Common myeloid progenitor, CD34-positive (primary cell): ENCODE measurements at regions not wholly inside any gene's neighbourhood (a gene's known extent, or its start where the extent isn't known, plus 50 kb on each side); places are given as distances from the start of the nearest gene placed in this dataset.

Experiments used
- CTCF ChIA-PET: fragments of 350-600 bp; sonication (Branson Sonifier 250); formaldehyde crosslinking; loops from one replicate; lab custom pipeline; 2021; ENCODE audit warnings: antibody characterized with exemption; lab: Charles Lee
- POLR2A ChIA-PET: fragments of 350-600 bp; sonication (Branson Sonifier 250); formaldehyde crosslinking; loops from one replicate; lab custom pipeline; 2021; ENCODE audit warnings: antibody characterized with exemption; lab: Charles Lee
- DNase-seq, 3 donors: peaks; one replicate each; pipeline versions ENCODE4 v3.0.0 to v3.0.0-alpha.2; 2013
- H3K27ac ChIP-seq, 2 experiments: 1 replicate in 1 of 2; 2 replicates in 1 of 2; pipeline ENCODE4 v1.7.0; 2013; ENCODE audit warnings: inconsistent platforms in 2 of 2, low read length in 2 of 2, mild to moderate bottlenecking in 2 of 2, low read depth in 1 of 2, moderate library complexity in 1 of 2; ENCODE audit not compliant: severe bottlenecking in 2 of 2, insufficient read depth in 1 of 2, poor library complexity in 1 of 2
- H3K27me3 ChIP-seq, 5 experiments: replicated peaks in 2 of 5; 1 replicate in 3 of 5; 2 replicates in 2 of 5; pipeline versions ENCODE4 v1.6.1 to v1.7.0; 2013; ENCODE audit warnings: low read length in 4 of 5, mild to moderate bottlenecking in 2 of 5, moderate library complexity in 2 of 5, inconsistent platforms in 1 of 5; ENCODE audit not compliant: insufficient read depth in 5 of 5, control insufficient read depth in 4 of 5
- H3K36me3 ChIP-seq, 4 experiments: 1 replicate in 2 of 4; 2 replicates in 2 of 4; pipeline versions ENCODE4 v1.6.1 to v1.7.0; 2013; ENCODE audit warnings: low read length in 3 of 4, control low read depth in 1 of 4, mild to moderate bottlenecking in 1 of 4; ENCODE audit not compliant: control insufficient read depth in 4 of 4, insufficient read depth in 4 of 4
- H3K4me1 ChIP-seq, 4 experiments: 1 replicate in 3 of 4; 2 replicates in 1 of 4; pipeline versions ENCODE4 v1.6.1 to v1.7.1; 2013; ENCODE audit warnings: low read length in 3 of 4, mild to moderate bottlenecking in 3 of 4, control low read depth in 1 of 4, inconsistent platforms in 1 of 4, moderate library complexity in 1 of 4; ENCODE audit not compliant: control insufficient read depth in 4 of 4, insufficient read depth in 4 of 4; ENCODE audit errors: control extremely low read depth in 1 of 4
- H3K4me3 ChIP-seq, 7 experiments: 1 replicate in 4 of 7; 2 replicates in 3 of 7; pipeline versions ENCODE4 v1.5.1 to v1.7.0; 2013; ENCODE audit warnings: mild to moderate bottlenecking in 7 of 7, low read length in 6 of 7, moderate library complexity in 6 of 7, inconsistent platforms in 2 of 7, low read depth in 2 of 7, control low read depth in 1 of 7; ENCODE audit not compliant: insufficient read depth in 4 of 7, control insufficient read depth in 1 of 7; ENCODE audit errors: extremely low read depth in 1 of 7
- H3K9me3 ChIP-seq, 5 experiments: 1 replicate in 4 of 5; 2 replicates in 1 of 5; pipeline versions ENCODE4 v1.6.1 to v1.7.1; 2013; ENCODE audit warnings: low read length in 4 of 5, mild to moderate bottlenecking in 2 of 5, inconsistent platforms in 1 of 5, low read depth in 1 of 5, moderate library complexity in 1 of 5; ENCODE audit not compliant: control insufficient read depth in 4 of 5, insufficient read depth in 2 of 5; ENCODE audit errors: control extremely low read depth in 1 of 5
- WGBS: methylation state at CpG from one replicate; pipeline ENCODE4 v1.1.5; 2013; ENCODE audit not compliant: insufficient coverage; 5-methylcytosine and 5-hydroxymethylcytosine counted together

- POLR2A ChIA-PET, result no interaction called here
- WGBS, result 100% methylated on average over 1 of the region's 1 CpG
- CTCF ChIA-PET, result interaction anchor here (1.2 to 1.3 kb wide), 2 partner anchors 20 to 580 kb away, joined by 3 read pairs; no protein-coding TSS in a partner anchor
Measured at GRCh38 chr4:103786593-103786992, 66.8 kb upstream of the TACR3 start.

GRCh38 chr4:103786014-103786413, 66.2 kb upstream of the TACR3 start:
- ChIA-PET POLR2A (no interaction called here), CTCF (interaction anchor here (1.2 to 1.3 kb wide), 2 partner anchors 20 to 579 kb away, joined by 3 read pairs; no protein-coding TSS in a partner anchor)
- Histone ChIP-seq H3K9me3 (peaks cover 0 to 5% (median 2%) of the 10 kb centered on the region in 5 experiments), H3K27me3 (no peaks in the 10 kb centered on the region), H3K4me3 (no peak overlapping the region), H3K36me3 (no peaks in the 10 kb centered on the region), H3K27ac (no peak overlapping the region), H3K4me1 (no peaks in the 10 kb centered on the region)
- 80% methylated on average over 1 of the region's 2 CpGs for WGBS
- peak; percentile 7 to 33 (median 22) for DNase-seq

More at GRCh38 chr4:103786593-103786992, 66.8 kb upstream of the TACR3 start:
- no peaks in the 10 kb centered on the region for H3K4me1 ChIP-seq
- H3K9me3 ChIP-seq, result peaks cover 0 to 5% (median 2%) of the 10 kb centered on the region in 5 experiments
- no peak for DNase-seq
- no peaks in the 10 kb centered on the region for H3K27me3 ChIP-seq
- H3K36me3 ChIP-seq, result no peaks in the 10 kb centered on the region
- no peak overlapping the region for H3K27ac ChIP-seq
- H3K4me3 ChIP-seq, result no peak overlapping the region

- Histone ChIP-seq H3K4me1 (no peaks in the 10 kb centered on the region), H3K4me3 (no peak overlapping the region), H3K36me3 (no peaks in the 10 kb centered on the region), H3K9me3 (no peaks in the 10 kb centered on the region), H3K27me3 (no peaks in the 10 kb centered on the region), H3K27ac (no peak overlapping the region)
- CTCF ChIA-PET, result no interaction called here
- no peak for DNase-seq
- POLR2A ChIA-PET, result no interaction called here
Measured at GRCh38 chr4:103778221-103778620, 58.4 kb upstream of the TACR3 start.

GRCh38 chr4:103774326-103774825, 54.6 kb upstream of the TACR3 start:
- WGBS, result 92% methylated on average over 5 of the region's 7 CpGs
- Histone ChIP-seq H3K4me3 (no peak overlapping the region), H3K36me3 (no peaks in the 10 kb centered on the region), H3K27me3 (no peaks in the 10 kb centered on the region), H3K27ac (no peak overlapping the region), H3K9me3 (no peaks in the 10 kb centered on the region), H3K4me1 (no peaks in the 10 kb centered on the region)
- POLR2A ChIA-PET, result no interaction called here
- CTCF ChIA-PET, result no interaction called here
- no peak for DNase-seq

GRCh38 chr4:103773691-103774231, 54.0 kb upstream of the TACR3 start:
- Histone ChIP-seq H3K36me3 (no peaks in the 10 kb centered on the region), H3K4me1 (no peaks in the 10 kb centered on the region), H3K27ac (no peak overlapping the region), H3K4me3 (no peak overlapping the region), H3K27me3 (no peaks in the 10 kb centered on the region), H3K9me3 (no peaks in the 10 kb centered on the region)
- CTCF ChIA-PET, result no interaction called here
- POLR2A ChIA-PET, result no interaction called here
- WGBS, result 94% methylated on average over 2 of the region's 2 CpGs
- no peak for DNase-seq
